ENCODE measurements at regions not wholly inside any gene's neighbourhood (a gene's known extent, or its start where the extent isn't known, plus 50 kb on each side); places are given as distances from the start of the nearest gene placed in this dataset.

- TF ChIP-seq CTCF (IDR thresholded peaks at IDR 0.05) = no peak
- no peak for TF ChIP-seq EZH2 (IDR thresholded peaks at IDR 0.05; ENCODE audit: borderline replicate concordance, insufficient read depth, low read depth, low read length, poor library complexity, severe bottlenecking)
Measured at GRCh38 chr5:164597293-164597900, 1092.0 kb downstream of the MAT2B start.
